H1 (cell line): ENCODE measurements at regions not wholly inside any gene's neighbourhood (a gene's known extent, or its start where the extent isn't known, plus 50 kb on each side); places are given as distances from the start of the nearest gene placed in this dataset.
A peak's percentile ranks its signal among the peaks of the same experiment; 100 is the strongest.

ENCODE experiments used
- CTCF ChIP-seq, 3 experiments: IDR thresholded peaks; 1 replicate in 2 of 3; 2 replicates in 1 of 3; pipeline versions ENCODE4 v1.5.1 to v1.6.1; 2011; ENCODE audit warnings: low read length in 3 of 3, mild to moderate bottlenecking in 3 of 3, inconsistent platforms in 2 of 3, low read depth in 1 of 3, moderate library complexity in 1 of 3; ENCODE audit not compliant: insufficient read depth in 1 of 3; ENCODE audit errors: control extremely low read depth in 1 of 3

- peak in 2 of 3 experiments; percentile 24 to 43; a peak in 2 of 4 replicates for TF ChIP-seq CTCF (IDR thresholded peaks at IDR 0.05; ENCODE audit: control extremely low read depth in 1 of 3, insufficient read depth in 1 of 3, low read depth in 1 of 3, low read length in 3 of 3)
Measured at GRCh38 chr9:86856259-86856658, 91.0 kb downstream of the GAS1 start (continued).
